ENCODE measurements at regions not wholly inside any gene's neighbourhood (a gene's known extent, or its start where the extent isn't known, plus 50 kb on each side); places are given as distances from the start of the nearest gene placed in this dataset.
A peak's percentile ranks its signal among the peaks of the same experiment; 100 is the strongest.

DNA sequence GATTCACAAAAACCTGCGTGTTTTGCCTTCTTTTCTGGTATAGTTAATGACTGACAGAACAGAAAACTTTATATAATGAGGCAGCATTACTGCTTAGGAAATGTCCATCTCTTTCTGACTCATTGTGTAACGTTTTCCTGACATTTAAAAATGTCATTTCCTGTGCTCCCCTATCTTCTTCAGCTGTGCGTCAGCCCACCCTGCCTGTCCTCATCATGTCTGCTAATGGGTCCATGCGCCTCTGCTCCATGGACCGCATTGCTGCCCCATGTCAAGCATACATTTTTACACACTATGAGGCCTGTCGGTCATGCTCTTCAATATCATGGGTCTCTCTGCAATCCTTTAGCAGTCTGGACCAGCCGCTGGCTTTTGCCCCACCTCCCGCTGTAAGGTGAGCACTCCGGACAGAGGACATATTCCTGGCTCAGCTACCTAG lies 234.3 kb downstream of the CDCA7 start:
- no peak for DNase-seq

DNA sequence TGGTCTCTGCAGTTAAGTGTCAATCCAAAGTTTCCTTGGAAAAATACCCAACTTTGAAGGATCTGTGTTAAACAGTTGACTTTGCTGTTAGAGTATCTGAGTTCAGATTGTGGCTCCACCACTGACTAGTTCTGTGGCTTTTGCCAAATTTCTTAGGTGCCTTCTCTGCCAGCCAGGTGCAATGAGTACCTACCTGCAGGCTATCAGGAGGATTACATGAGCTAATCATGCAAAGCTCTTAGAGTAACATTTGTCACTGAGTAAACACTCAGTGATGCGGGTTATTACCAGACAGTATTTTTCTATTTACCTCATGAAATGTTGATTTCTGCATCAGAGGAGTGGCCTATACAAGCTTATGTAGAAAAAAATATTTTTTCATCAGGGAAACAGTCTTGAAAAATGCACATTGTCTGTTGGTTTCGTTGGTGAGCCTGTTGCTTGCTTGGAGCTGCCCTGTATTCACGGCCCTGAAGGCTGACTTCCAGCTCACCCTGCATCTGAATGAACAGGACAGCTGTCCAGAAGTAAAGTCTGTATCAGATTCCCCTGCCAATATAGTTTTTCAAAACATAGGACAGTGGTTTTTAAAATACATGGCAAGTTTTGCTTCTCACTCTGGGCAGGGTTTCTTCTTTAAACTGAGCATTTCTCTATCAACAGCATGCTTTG lies 235.1 kb downstream of the CDCA7 start:
- peak; percentile 60 for DNase-seq

DNA sequence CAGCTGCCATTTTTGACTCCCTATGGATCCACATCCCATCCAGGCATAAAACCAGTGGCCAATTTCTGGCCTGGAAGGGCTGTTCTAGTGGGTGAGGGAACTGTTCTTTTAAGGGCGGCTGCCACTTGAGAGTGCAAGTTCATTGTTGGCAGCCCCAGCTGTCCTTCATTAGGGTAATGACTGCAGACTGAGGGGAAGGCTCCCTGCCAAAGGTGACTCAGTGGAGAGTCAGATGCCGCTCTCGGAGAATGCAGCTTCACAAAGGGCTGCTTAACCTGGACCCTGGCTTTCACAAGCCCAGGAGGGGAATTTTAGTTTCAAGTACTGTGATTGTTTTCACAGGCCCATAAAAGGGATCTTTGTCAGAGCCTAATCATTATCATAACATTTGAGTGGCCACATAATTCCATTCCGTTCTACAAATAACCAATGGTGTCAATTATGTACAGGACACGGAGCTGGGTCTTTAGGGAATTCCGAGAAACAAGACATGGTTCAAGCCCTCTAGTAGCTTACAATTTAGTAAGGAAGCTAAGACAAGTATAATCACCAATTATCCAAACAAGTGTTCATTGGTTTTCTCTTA lies 235.7 kb downstream of the CDCA7 start:
- DNase-seq, result peak; percentile 64

DNA sequence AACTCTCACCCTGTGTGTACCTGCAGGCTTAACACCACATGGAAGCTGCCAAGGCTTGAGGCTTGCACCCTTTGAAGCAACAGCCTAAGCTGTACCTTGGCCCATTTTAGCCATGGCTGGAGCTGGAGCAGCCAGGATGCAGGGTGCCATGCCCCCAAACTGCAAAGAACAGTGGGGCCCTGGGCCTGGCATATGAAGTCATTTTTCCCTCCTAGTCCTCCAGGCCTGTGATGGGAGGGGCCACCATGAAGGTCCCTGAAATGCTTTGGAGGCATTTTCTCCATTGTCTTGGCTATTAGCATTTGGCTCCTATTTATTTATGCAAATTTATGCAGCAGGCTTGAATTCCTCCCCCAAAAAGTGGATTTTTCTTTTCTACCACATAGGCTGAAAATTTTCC lies 238.4 kb downstream of the CDCA7 start:
- DNase-seq, result no peak

DNA sequence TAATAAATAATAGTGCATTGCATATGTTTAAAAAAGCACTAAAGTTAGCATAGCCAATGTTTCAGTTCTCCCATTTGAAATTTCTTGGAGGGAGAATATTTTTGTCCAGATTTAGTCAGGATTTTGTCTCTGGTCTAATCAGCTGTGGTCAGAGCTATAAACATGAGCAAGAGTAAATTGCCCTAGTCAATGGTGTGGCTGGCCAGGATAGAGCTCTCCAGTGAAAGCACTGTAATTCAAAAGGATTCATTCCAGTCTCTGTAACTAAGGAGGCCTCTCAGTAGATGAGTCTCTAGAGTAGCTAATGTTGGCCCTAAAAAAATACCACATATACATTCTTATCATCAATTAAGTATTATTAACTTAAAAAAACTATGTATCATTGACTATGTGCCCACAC lies 241.6 kb downstream of the CDCA7 start:
- DNase-seq, result no peak

DNA sequence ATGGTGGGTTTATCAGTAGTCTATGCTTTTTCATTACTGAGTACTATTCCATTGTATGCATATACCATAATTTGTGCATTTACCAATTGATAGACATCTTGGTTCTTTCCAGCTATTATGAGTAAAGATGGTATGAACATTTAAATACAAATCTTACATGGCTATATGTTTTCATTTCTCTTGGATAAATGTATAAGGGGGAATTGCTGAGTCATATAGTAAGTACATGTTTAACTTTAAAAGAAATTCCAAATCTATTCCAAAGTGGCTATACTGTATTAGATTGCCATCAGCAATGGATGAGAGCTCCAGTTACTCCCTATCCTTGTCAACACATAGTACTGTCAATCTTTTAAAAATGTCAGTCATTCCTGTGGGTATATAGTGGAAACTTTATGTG lies 243.9 kb downstream of the CDCA7 start:
- no peak for DNase-seq

DNA sequence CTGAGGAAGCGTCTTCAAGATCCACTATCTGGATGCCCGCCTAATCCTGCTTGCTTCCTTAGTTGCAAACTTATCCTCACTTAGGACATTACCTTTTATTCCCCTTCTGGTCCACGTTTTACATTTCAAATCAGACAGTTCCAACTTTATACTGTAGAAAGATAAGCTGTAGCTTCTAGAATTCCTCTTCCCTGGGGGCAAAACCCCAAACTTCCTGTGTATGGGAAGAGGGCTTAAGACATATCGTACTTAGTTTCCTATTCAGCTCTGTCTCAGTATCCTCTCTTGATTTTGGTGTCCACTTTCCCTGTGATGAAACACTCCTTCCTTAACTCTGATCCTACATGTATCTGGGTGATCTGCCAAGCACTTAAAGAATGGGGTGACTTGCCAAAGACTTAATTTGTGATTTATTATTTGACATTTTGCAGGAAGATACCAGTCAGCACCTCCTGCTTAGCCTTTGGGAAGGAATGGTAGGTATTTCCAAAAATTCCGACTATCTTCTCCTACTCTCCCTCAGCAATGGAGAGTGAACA lies 245.2 kb downstream of the CDCA7 start:
- no peak for DNase-seq

DNA sequence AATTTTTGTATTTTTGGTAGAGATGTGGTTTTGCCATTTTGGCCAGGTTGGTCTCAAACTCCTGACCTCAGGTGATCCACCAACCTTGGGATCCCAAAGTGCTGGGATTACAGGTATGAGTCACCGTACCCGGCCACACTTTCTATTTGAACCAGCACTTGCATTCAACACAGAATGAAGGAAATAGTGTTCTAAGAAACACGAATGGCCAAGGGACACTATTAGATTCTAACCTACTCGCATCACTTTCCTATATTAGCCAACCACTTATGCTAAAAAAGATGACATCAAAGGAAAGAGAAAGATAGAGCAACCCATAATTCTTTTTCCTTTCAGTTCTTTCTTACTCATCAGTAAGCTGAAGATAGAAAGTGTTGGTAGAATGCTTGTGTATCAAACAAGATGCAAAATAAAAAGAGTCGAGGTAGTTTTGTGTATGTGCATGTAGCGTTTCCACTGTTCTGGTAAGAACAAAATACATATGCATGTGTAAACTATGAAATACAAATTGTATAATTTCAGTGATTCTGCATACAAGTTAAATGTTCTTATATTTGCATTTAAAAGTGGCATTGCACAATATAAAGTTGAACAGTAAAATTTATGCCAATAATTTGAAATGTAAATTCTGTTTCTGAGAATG lies 247.6 kb downstream of the CDCA7 start:
- DNase-seq, result no peak

DNA sequence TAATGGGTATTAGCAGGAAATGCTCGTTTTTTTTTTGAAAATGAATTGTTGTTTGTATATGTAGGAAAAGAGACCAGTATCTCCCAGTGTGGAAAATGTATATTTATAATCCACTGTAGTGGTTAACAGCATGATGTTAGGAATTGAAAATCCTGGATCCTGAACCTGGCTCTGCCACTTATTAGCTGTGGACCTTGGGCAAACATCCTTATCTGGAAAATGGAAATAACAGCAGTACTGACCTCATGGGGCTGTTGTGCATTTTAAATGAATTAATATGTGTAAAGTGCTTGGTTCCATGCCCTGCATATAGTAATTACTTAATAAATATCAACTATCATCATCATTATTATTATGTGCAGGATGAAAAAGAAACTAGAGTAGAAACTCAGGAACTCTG lies 251.3 kb downstream of the CDCA7 start:
- DNase-seq, result no peak

DNA sequence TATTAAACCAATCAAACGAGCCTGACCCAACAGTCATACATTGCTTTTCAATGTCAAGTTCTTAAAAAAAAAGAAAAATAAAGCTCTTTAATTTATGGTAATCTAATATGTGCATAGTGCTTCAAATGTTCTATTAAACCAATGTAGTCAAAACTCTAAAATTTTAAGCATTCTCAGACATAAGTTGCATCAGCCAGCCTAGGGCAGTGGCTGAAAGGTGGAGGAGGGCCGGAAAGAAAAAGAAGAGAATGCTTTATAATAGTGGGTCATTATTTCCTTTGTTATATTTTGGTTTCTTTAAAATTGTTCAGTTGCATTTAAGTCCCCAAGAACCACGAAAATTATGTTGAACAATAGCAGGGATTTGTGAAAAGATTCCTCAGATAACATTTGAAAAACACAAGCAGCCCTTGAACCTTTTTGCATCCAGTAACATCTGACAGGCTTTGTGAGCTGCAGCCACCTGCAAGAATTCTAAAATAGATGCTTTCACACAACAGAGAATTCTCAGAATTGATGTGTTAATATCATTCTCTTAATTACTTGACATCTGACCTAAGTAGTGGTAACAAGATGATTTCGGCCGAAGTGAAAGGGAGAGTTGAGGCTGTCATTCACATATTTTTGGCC lies 252.1 kb downstream of the CDCA7 start:
- DNase-seq, result no peak

DNA sequence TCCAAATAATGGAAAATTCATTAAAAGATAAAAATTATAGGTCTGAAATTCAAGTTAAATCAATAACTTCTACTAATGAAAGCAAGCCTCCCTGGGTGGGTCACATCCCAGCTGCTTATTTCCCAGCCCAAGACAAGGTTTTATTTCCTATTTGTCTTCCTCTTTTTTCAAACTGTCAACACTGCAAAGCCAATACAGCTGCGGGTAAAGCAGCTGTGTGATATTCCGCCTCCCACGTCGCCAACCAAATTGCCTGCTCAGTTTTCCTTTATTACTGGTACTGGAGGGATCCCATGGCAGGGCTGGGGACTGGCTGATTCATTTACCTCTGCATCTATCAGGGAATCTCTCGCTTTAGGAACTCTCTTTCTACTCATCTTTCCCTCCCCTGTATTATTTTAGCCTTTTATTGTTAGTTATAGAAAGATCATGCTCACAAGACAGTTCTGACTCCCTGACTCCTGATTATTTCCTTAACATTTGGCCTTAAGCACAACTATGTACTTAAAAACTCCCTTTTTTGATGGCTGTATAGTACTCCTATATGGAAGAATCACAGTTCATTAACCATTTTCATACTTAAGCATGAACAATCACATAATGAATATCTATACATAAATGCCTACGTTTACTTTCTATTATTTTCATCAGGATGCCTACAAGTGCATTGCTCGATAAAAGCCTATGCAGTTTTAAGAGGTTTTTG lies 253.1 kb downstream of the CDCA7 start:
- DNase-seq, result peak; percentile 48

DNA sequence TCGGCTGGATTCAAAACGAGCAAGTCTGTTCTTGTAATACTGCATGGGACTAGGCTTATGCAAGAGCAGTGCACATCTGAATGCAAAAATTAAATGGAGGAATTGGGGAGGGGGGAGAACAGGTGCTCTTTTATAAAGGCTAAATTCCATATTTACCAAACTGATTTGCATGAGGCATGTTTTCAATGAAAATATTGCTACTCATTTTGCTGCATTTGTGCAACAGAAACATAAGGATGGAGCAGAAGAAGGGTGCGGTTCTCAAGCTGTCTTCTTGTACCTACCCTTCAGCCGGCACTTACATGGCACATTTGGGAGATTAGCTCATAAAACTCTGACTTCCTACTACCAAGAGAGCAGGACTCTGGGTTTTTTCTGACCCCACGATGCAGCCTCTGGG lies 256.4 kb downstream of the CDCA7 start:
- no peak for DNase-seq

DNA sequence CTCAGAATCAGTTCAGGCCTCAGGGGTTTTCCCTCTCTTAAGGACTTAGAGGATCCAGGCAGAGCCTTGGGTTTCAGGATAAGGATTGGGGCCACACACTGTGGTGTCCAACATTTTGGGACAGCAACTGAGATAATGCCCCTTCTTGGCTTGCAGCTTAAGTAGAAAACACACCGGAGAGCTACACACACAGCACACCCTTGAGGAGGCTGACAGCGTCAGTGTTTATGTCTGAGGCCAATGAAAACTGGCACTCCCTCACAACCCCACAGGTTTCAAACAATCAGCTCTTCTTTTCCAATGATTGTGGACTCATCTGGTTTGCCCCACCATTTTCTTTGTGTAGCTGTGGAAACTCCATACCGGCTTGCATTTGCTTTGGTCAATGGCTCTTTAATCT lies 257.7 kb downstream of the CDCA7 start:
- no peak for DNase-seq

DNA sequence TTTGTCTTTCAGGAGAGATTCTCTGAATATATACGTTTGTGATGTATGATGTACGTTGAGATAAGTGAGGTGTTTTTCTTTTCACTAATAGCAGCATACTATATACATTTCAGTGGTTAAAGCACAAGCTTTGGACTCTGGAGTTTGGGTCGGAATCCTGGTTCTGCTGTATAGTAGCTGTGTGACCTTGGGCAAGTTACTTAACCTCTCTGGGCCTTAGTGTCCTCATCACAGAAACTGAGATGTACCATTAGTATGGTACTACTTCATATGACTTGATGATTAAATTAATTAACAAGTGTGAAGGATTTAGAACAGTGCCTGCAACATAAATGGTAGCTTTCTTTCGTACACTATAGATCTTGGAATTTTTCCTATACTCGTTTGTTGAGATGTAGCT lies 258.7 kb downstream of the CDCA7 start:
- no peak for DNase-seq

DNA sequence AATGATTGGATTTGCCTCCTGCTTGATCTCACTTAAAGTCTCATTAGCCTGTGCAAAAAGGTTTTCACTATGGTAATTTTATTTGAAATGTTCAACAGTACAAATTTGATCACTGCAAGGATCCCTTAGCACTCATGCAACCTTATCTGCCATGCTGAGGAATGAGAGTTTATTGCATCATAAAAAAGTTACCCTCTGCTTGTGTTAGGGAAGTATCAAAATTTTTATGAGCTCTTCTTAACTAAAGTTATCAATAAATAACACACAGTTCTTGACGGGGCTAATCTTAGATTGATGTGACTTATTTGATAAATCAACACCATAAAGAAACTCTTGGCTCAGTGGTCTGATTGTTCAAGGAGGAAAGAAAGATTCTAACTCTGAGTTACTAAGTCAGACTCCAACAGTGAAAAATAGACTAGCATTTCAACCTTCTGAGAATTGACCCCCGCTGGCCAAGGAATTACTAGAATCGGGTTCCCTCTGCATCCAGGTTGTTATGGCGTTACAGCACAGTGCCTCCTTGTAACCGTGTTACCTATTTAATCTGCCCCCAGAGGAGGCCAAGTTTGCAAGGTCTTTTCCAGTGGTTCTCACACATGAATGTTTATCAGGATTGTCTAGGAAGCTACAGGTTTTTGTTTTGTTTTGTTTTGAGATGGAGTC lies 259.7 kb downstream of the CDCA7 start:
- no peak for DNase-seq

DNA sequence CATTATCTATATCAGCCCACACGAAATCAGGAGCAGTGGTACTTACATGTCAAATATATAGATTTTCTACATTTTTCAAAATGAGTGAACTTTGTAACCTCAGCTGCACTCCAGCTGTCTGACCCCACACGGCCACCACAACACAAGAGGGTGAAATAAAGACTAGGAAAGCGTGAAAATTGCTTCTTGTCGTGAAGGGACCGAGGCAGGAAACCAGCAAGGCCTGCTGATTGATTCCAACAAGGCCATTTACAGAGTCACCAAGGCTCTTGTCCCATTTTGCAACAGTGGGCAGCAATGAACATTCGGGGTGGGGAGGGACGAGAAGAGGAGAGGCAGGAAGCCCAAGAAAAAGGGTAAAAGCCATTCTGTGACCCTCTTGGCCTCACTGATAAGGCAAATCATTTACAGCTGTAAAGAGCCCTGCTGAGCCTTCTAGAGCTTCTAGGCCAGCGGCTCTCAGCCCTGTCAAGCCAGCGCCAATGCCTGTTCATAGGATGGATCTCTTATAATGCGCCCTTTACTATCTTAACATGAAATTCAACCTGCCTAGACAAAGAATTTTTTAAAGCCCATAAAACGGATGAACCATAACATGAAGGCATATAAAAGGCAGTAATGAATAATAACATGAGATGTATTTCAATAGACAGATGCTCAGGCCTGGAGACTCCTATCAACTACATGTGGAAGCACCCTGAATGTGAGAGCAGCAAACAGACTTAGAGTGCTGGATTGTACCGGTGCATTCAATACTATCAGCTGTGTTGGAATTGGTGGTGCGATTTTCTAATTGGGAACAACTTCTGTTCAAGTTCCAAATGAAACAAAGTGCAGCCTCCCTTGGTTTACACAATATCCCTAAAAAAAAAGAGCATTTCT lies 269.0 kb downstream of the CDCA7 start:
- no peak for DNase-seq

DNA sequence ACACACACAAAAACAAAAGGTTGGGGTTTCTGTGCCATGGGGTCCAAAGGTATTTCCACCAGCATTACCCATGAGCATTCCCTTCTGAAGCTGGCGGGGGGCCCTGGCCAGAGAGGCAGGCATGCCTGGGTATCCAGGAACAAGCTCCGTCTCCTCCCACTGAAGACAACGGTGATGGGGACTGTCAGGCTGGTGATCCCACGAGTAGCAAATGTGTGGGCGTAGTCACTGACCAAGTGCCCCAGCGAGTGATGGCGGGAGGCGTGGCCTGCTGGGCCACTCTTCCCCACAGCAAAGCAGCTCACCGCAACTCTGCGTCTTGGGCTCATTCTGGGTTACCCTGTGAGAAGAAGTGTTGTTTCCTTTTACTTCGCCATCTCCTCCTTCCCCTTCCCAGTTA lies 270.6 kb downstream of the CDCA7 start:
- no peak for DNase-seq

DNA sequence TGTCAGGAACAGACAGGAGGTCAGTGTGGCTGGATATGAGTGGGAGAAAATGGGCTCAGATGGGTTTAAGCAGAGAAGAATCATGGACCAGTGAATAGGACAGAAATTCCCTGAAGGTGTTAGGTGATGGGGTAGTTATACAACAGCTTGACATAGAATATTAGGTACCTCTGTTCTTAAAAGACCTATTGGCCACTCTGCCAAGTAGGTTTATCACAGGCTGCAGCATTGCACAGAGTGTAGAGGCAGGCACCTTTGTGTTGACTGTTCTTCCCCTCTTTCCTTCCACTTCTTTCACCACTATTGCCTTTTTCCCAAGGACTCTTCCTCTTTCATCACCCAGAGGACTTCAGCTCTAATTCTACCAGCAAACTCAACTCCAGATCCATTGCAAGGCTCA lies 274.4 kb downstream of the CDCA7 start:
- DNase-seq, result no peak

DNA sequence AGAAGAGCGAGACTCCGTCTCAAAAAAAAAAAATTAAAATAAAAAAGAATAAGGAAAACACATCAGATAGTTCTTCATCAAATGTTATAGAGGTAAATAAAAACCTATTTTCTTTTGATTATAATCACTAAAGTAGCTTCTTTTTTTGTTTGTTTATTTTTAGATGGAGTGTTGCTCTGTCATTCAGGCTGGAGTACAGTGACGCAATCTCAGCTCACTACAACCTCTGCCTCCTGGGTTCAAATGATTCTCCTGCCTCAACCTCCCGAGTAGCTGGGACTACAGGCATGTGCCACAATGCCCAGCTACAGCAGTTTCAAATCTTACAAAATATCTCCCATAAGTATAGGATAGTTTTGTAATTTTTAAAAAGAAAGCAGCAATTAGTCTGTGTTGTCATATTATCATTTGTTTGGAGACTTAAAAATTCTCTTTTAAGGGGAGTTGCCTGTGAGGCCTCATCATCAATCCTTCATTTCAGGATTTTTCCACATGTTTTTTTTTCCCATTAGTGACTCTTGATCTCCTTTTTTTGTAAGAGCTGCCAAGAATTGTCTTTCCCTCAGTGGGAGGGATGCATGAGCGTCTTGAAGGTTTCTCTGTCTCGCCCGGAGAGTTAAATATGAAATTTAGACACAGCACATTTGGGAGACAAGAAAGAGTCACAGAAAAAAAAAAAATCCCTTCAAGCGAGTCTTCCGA lies 275.9 kb downstream of the CDCA7 start:
- no peak for DNase-seq

DNA sequence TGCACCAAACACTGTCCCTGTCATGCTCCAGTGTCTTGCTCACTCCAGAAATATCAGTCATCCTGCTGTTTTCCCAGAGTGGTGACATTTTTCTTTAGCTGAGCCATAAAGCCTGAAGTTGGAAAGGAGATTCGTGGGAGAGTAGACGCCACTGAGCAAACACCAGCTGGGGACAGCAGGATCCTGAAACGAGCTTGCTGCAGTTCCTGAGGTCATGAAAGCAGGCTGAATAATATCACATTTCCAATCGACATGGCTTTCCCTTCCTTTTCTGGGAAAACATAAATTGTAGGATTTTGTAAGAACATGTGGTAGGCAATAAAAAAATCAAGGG lies 276.4 kb downstream of the CDCA7 start:
- DNase-seq, result peak; percentile 54

Measured in muscle of arm (tissue), 1 donor.